Tibial nerve (tissue), 4 donors: ENCODE measurements at regions not wholly inside any gene's neighbourhood (a gene's known extent, or its start where the extent isn't known, plus 50 kb on each side); places are given as distances from the start of the nearest gene placed in this dataset.

ENCODE experiments used
- EP300 ChIP-seq, 2 donors: sonication (generic); formaldehyde crosslinking; IDR thresholded peaks; one replicate each; pipeline ENCODE4 v1.6.1; 2017; ENCODE audit warnings: antibody characterized with exemption in 2 of 2, mild to moderate bottlenecking in 1 of 2
- TF ChIP-seq, protein P1 (sequence below), 5 experiments: fragments of 200-600 bp in 3 of 5; fragments of 450-650 bp in 2 of 5; sonication (generic) in 3 of 5; IDR thresholded peaks; one replicate each; pipeline ENCODE4 v1.5.1; 2016 to 2019; ENCODE audit warnings: antibody characterized with exemption in 5 of 5, mild to moderate bottlenecking in 3 of 5, moderate library complexity in 2 of 5

DNA sequence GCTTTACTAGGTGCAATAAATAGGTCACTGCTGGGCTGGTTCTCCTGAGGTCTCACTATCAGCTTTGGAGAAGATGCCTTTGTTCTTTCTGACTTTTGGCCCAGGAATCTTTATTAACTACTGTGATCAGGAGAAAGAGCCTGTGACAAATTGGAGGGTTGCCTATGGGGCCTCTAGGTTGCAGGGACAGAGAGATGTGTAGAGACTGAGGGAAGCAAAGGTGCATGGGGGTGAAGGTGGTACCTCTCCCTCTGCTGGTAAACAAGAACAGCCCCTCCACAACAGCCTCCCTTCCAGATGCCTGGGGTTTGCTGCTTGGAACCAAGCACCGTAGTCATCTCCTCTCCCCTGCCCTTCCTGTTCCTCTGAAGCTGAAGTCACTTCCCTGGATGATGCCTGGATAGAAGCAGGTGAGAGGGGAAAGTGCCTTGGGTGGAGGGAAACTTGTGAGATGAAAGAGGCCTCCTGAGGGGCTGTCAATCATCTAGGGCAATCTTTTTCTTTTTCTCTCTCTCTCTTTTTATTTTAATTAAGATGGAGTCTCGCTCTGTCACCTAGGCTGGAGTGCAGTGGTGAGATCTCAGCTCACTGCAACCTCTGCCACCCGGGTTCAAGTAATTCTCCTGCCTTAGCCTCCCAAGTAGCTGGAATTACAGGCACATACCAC lies 57.4 kb upstream of the DUSP22 start:
- TF ChIP-seq, protein P1, sequence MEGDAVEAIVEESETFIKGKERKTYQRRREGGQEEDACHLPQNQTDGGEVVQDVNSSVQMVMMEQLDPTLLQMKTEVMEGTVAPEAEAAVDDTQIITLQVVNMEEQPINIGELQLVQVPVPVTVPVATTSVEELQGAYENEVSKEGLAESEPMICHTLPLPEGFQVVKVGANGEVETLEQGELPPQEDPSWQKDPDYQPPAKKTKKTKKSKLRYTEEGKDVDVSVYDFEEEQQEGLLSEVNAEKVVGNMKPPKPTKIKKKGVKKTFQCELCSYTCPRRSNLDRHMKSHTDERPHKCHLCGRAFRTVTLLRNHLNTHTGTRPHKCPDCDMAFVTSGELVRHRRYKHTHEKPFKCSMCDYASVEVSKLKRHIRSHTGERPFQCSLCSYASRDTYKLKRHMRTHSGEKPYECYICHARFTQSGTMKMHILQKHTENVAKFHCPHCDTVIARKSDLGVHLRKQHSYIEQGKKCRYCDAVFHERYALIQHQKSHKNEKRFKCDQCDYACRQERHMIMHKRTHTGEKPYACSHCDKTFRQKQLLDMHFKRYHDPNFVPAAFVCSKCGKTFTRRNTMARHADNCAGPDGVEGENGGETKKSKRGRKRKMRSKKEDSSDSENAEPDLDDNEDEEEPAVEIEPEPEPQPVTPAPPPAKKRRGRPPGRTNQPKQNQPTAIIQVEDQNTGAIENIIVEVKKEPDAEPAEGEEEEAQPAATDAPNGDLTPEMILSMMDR (IDR thresholded peaks at IDR 0.05), result no peak
- TF ChIP-seq EP300 (IDR thresholded peaks at IDR 0.05), result no peak
